AG04450 (cell line): ENCODE measurements at regions not wholly inside any gene's neighbourhood (a gene's known extent, or its start where the extent isn't known, plus 50 kb on each side); places are given as distances from the start of the nearest gene placed in this dataset.

Source experiments
- CTCF ChIA-PET: fragments of 300-600, 350-600 bp; formaldehyde crosslinking; extraction: SDS; loops from one replicate; lab custom pipeline; 2022; ENCODE audit warnings: antibody characterized with exemption, inconsistent platforms; lab: Charles Lee
- POLR2A ChIA-PET: fragments of 350-600 bp; formaldehyde crosslinking; extraction: SDS; loops from one replicate; lab custom pipeline; 2021; ENCODE audit warnings: antibody characterized with exemption, inconsistent platforms; lab: Yijun Ruan, JAX
- DNase-seq: peaks from one replicate; pipeline ENCODE4 v3.0.0-alpha.2; 2011; ENCODE audit warnings: low read depth, low spot score
- H3K27ac ChIP-seq: one replicate; pipeline ENCODE4 v1.5.1; 2012; ENCODE audit warnings: low read depth, low read length, control low read depth
- H3K27me3 ChIP-seq: one replicate; pipeline ENCODE4 v1.6.0; 2012; ENCODE audit warnings: low read length; ENCODE audit not compliant: control insufficient read depth, insufficient read depth
- H3K4me3 ChIP-seq: 2 replicates; pipeline ENCODE4 v1.5.1; 2011; ENCODE audit warnings: mild to moderate bottlenecking, low read depth, low read length, control low read depth
- H3K9me3 ChIP-seq: 2 replicates; pipeline ENCODE4 v1.5.1; 2012; ENCODE audit warnings: low read length; ENCODE audit not compliant: control insufficient read depth, insufficient read depth
- CTCF ChIP-seq: IDR thresholded peaks from 2 replicates; pipeline ENCODE4 v1.5.1; 2011; ENCODE audit warnings: low read depth, low read length, control low read depth, inconsistent platforms

DNA sequence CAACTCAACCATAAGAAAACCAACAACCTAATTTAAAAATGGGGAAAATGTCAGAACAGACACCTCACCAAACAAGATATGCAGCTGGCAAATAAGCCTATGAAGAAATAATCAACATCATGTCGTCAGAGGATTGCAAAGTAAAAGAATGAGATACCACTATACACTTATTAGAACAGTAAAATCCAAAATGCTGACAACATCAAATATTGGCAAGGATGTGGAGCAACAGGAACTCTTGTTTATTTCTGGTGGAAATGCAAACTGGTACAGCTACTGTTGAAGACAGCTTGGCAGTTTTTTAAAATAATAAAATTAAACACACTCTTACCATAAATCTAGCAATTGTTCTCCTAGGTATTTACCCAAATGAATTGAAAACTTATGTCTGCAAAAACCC lies 140.7 kb upstream of the B3GAT1 start:
- Histone ChIP-seq H3K4me3 (no peak overlapping the region), H3K27ac (no peak overlapping the region), H3K27me3 (no peaks in the 10 kb centered on the region), H3K9me3 (peaks cover 28% of the 10 kb centered on the region)
- ChIA-PET CTCF (interaction anchor here (0.9 kb wide), 1 partner anchor 316 kb away, joined by 3 read pairs; no protein-coding TSS in a partner anchor), POLR2A (no interaction called here)
- no peak for TF ChIP-seq CTCF
- DNase-seq: no peak

GRCh38 chr11:134545521-134545920 lies 133.5 kb upstream of the B3GAT1 start:
- CTCF ChIA-PET: no interaction called here
- H3K4me3 ChIP-seq: no peak overlapping the region
- no peak overlapping the region for H3K27ac ChIP-seq
- POLR2A ChIA-PET: no interaction called here
- H3K27me3 ChIP-seq: no peaks in the 10 kb centered on the region
- no peak for DNase-seq
- peaks cover 49% of the 10 kb centered on the region for H3K9me3 ChIP-seq
- no peak for TF ChIP-seq CTCF

DNA sequence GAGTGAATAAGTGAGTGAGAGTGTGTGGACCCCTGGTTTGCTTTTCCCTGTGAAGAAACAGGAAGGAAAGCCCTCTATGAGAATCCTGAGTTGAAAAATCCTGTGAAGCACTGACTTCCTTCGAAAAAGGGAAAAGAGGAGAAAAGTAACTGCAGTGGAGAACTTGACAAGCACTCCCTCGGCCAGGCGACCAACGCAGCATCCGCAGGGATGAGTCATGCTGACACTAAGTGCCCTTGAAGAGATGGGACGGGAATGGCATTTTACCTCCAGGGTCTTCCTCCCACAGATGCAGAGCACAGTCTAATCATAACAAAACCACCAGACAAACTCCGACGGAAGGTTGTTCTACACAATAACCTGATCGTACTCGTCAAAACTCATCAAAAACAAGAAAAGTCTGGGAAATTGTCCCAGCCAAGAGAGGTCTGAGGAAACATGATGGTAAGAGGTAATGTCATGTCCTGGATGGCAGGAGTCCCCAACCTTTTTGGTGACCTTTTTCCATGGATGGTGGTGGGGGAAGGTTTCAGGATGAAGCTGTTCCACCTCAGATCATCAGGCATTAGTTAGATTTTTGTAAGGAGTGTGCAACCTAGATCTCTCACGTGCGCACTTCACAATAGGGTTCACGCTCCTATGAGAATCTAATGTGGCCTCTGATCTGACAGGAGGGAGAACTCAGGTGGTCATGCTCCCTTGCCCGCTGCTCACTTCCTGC lies 132.2 kb upstream of the B3GAT1 start:
- H3K9me3 ChIP-seq: peaks cover 59% of the 10 kb centered on the region
- ChIA-PET POLR2A (no interaction called here), CTCF (no interaction called here)
- H3K27ac ChIP-seq: no peak overlapping the region
- H3K4me3 ChIP-seq: no peak overlapping the region
- H3K27me3 ChIP-seq: no peaks in the 10 kb centered on the region
- DNase-seq: no peak
- no peak for TF ChIP-seq CTCF

DNA sequence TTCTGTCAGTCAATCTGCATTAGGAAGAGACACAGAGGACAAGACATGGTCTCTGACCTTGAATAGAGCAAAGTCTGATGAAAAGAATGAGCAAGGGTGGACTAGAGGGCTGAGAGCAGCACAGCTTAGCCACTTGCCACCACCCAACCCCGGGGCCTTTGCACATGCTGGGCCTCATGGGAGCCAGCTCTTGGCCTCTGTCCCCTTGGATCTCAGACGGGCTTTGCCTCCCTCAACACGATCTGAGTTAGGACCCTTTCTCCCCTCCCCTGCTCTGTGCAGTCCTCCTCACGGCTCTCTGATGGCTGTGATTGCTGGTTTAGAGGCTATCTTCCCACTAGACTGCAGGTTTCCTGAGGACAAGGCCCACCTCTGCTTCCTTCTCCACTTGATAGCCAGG lies 131.6 kb upstream of the B3GAT1 start:
- H3K27ac ChIP-seq: no peak overlapping the region
- H3K9me3 ChIP-seq: peaks cover 65% of the 10 kb centered on the region
- ChIA-PET POLR2A (no interaction called here), CTCF (no interaction called here)
- DNase-seq: no peak
- no peak overlapping the region for H3K4me3 ChIP-seq
- no peak for TF ChIP-seq CTCF
- no peaks in the 10 kb centered on the region for H3K27me3 ChIP-seq

- H3K27ac ChIP-seq: no peak overlapping the region
- no peak for TF ChIP-seq CTCF
- no peak for DNase-seq
- no peaks in the 10 kb centered on the region for H3K27me3 ChIP-seq
- peaks cover 69% of the 10 kb centered on the region for H3K9me3 ChIP-seq
- H3K4me3 ChIP-seq: no peak overlapping the region
- POLR2A ChIA-PET: no interaction called here
- CTCF ChIA-PET: no interaction called here
Measured at GRCh38 chr11:134543241-134543640, 131.2 kb upstream of the B3GAT1 start.
